Activated CD8-positive, alpha-beta memory T cell treated with anti-CD3 and anti-CD28 coated beads for 48 hours (primary cell): ENCODE measurements at regions not wholly inside any gene's neighbourhood (a gene's known extent, or its start where the extent isn't known, plus 50 kb on each side); places are given as distances from the start of the nearest gene placed in this dataset.

ENCODE experiments used
- DNase-seq, 3 experiments: peaks; one replicate each; pipeline ENCODE4 v3.0.0-alpha.2; 2020; ENCODE audit warnings: low read depth in 2 of 3, low spot score in 2 of 3

DNA sequence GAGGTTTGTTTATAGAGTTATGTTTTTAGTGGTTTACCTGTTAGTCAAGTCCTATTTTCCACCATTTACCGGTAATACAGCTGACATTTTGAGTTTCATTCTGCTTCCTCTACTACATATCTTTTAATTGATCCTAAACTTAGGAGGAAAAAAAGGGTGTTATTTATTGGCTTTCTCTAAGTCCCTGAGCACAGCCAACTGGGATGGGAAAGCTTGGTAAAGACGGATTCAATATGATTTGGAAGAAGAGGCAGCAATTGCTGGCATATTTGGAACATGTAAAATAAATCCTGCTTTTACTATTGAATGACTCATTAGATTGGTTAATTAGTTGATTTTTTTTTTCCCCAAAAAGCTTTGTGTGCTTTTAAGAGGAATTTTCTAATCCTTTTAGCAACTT, 475.7 kb downstream of the PRKD1 start:
- no peak for DNase-seq

DNA sequence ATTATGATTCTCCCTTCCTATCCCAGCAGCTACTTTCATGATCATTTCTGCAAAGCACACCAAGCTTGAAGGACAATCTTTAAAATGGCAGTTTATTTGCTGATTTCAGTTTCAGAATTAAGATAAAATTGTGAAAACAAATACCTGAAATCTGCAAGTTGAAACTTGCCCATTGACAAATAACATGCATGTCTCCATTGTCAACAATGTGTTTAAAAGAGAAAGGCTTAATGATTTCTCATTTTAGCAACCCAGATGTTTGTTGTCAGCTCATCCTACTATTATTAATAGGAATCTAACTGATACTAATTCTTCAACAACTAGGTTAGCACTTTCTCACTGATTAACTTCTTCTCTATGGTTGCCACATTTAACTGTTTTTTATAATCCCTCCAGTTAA, 474.6 kb downstream of the PRKD1 start:
- no peak for DNase-seq

DNA sequence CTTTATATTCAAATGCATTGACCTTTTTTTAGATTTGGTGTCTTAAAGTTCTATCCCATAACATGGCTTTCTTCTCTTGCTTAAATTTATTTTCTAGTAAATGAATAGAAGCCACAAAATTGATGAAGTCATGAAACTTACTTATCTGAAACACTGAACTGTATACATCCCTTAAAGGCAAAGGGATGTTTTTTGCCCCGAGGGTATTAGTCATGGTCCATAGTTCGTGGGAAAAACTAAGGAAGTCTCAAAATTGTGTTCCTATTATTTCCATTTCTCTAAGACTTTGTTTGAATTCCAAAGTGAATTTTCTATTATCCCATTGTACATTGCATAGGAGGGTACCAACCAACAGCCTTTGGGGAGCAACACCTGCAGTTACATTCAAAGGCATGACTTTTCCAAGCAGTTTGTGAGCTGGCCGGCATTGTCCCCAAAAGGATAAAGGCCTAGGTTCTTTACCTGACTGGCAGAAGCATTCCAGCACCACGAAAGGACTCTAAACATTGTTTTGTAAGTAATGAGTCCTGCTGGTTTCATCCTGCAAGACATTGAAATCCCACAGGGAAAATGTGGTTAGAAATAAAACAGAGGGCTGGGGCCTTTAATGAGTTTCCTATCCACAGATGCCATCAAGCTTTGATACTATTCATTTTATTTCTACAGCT, 473.5 kb downstream of the PRKD1 start:
- no peak for DNase-seq

DNA sequence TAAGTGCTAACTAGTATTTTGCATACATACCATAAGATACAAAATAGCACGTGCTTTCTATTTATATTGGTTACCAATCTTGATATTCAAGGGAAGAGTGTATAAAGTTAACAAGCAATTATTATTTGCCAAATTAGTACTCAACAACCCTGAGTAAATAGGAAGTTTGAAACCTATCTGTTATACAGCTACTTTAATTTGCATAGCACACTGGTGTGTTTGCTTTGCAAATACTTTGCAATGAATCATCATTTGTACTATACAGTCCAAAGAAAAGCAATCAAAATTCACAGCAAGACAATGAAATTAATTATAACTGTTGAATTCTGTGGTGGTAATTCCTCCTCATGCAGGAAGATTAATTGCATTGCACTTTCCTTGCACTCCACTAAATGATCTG, 469.1 kb downstream of the PRKD1 start:
- DNase-seq, result no peak

DNA sequence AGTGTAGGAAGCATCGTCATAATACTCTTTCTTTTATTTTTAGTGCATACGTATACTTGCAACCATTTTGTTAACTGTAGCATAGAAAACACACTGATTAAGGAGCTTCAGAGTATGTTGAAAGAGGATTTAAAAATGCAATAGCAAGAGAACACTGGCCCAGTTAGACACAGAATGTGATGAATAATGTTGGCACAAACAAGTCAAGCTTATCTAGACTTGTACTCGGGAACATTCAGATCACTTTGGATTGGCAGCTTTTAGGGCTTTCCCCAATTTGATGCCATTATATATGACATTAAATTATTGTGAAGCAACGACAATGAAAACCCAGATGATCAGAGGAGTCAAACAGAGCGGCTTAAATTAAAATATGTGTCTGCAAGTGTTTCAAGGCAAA, 468.1 kb downstream of the PRKD1 start:
- no peak for DNase-seq

DNA sequence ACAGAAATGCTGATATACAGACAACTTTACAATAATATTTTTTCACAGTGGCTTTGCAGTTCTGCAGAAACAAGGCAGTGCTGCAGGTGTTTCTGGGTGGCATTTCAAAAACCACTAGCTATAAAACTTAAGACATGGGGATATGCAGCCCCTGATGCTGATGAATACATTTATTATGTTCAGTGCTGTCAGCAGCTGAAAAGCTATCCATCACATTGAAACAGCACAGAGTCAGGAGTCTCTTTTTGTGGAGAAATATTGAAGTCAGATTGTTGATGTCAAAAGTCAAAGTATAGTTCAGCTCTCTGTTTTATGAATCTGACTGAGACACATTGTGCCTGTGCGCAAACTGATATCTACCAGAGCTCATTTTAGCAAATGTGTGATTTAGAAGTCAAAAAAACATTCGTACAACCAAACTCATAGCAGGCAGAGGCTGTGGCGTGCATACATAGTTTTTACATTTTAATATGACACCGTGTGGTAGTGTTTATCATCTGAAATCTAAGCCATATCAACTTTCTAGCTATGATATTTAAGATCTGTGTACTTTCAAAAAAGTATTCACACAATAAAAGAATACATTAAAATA, 467.6 kb downstream of the PRKD1 start:
- no peak for DNase-seq

DNA sequence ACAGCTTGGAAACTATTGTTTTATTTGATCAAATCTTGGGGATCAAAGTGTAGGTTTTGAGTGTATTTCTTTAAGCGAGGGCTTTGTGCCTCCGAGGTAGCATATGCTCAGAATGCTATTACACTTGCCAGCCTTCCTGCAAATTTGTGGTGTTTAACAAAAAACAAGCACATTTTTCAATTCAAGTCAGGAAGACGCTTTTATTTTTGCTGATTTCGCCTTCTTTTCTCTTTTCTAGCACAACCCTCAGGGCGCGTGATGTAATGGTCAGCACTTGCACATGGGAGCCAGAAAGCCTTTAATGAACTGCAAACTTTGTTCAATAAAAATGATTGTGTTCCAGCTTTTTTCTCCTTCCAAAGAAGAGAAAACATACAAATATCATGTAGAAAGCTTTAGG, 466.5 kb downstream of the PRKD1 start:
- no peak for DNase-seq

DNA sequence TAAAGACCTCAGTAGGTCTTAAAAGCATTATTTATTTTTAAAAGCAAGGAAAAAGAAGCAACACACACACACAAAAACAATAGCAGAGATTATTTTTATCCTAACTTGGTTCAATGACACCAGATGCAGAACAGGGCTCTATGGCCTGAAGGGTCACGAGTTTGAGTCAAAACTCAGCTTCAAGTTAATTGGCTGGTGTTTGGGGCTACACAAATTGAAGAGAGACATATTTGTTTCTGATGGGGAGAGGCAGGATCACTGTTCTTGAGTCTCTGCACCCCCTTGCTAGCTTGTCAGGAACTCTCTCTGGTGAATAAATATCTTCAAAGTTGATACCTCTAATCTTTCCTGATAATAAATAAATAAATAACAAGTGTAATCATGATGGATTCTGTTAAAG, 466.1 kb downstream of the PRKD1 start:
- DNase-seq, result no peak

DNA sequence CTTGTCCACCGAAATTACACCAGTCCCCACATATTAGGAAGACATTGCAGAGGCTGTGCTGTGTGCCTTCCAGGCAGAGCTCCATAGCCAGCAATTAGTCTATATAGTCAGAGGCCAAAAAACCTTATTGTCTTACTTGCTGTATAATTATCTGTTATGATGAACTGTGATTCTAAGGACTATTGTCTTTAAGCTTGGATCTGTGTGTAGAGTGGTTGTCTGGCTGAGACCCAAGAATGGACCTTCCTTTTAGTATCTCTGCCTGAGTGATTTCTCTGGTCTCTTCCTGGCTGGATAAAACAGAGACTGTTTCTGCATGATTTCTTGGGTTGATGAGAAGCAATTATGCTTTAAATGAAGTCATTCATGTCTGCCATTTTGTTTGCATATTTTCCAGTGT, 465.3 kb downstream of the PRKD1 start:
- no peak for DNase-seq

DNA sequence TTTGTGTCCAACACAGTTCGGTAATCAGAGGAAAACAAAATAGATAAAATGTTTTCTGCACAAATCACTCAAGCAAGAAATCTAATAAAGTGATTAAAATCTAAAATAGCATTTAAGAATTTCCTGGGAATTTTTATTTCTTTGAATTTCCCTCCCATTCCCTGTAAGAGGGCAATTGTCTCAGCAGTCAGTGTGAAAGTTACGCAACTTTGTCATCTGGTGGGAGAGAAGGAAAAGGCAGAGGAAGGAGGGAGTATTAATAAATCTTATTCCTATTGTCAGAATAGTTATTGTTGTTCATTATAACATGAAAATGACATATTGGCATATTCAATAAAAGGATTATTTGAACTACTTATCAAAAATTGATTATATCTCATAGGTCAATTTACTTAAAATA, 464.9 kb downstream of the PRKD1 start:
- DNase-seq, result no peak

DNA sequence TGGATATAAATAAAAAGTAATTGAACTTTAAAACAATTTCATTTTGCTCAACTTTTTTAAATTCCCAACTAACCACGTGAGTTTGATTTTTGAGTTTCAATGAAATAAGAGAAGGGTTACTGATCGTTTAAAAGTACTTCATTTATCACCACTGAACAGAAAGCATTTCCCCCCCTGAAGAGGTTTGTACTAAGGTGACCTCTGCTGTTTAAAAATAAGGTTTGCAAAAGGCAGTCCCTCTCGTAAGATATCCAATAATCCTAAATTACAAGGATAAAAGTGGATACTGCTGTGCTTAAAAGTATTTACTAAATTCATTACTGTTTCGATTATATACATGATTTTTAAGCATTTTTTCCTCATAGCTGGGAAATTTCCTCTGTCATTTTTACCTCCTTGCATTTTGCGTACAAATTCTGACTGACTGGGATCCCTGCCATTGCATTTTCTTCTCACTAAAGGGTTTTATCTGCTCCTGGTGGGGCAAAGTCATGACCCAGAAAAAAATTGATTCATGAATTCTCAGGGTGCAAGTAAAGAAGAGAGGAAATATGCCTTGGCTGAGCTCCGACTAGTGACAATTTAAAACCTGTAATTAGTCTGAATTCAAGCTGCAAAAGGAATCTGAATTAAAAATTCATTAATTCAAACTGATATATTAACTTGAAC, 463.8 kb downstream of the PRKD1 start:
- DNase-seq, result no peak

DNA sequence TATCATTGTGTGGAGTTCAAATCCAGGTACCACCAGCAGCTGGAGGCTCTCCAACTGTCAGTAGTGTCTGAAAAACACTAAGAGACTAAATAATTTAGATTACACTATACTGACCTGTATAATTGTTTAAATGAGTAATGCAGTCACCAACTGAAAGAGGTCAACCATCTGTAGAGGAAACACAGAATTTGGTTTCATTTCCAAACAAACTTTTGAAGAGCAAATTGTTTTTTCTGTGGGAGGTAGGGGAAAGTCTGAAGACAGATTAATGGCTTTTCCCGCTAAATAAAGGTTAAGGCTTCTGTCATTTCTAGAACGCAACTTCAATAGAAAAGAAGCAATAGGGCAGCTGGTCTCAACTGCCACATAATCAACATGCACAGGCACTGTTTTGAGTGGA, 462.6 kb downstream of the PRKD1 start:
- no peak for DNase-seq

DNA sequence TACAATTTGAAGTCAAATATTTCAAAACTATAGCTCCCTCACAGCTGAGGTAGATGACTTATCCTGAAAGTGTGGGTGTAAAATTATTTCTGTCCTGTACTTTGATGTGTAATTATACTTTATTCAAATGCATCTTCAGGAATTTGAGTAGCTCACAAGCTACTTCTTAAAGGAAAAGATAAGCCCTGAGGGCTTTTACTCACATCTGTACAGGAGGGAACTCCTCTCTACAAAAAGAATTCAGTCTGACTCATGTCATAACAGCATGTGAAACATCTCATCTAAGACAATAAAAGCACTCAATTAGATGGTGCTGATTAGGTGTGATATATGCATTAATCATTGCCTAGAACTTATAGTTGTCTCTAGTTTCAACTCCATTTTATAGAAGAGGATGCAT, 452.0 kb downstream of the PRKD1 start:
- DNase-seq, result no peak

DNA sequence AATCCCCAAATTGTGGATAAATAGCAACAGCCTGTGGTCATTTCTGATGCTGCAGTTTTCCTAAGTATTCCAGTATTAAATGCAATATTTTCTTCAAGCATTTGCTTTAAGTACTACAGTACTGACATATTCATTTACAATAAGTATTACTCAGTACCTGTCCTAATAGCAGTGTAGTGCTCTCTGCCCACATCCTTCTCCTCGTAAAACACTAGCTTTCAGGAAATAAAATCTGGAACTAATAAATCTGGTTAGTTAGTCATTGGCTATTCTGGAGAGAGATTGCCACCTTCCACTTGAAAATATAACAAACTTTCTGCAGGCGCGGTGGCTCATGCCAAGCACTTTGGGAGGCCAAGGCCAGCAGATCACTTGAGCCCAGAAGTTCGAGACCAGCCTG, 441.5 kb downstream of the PRKD1 start:
- no peak for DNase-seq

DNA sequence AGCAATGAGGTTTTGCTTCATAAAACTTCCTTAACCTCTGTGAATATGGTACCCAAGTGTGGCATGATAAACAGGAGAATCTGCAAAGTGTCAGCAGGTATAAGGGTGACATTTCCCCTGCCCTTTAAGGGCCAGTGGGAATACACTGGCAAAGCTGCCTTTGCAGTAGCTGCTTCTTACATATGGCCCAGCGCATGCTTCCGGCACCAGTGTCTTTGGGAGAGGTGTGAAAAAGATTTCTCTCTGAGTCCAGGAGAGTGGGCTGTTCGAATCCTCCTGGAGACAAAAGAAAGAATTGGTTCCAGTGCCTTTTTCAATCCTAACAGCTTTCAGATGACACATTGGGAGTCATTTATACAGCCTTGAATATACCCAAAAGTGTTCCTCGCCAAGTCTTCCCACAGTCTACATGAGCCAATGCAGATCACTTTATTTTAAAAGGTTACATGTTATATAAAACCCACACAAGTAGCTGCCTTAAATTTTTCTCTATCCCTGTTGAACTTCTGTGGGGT, 437.7 kb downstream of the PRKD1 start:
- DNase-seq, result no peak

DNA sequence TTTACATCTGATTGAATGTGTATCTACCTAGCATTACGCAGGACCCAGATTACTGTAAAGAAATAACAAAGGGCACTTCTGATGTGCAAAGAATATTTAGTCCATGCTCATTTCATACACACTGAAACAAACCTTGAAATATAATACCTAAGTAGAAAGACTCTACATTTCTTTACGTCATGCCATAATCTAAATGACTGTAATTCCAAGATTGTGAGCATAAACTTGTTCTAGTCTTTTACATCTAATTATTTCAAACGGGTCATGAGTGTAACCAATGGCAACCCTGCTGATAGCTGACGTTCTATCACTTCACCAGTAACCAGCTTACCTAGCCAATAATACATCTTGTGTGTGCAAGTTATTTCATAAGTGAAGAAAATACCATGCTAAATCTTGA, 433.8 kb downstream of the PRKD1 start:
- DNase-seq, result no peak

DNA sequence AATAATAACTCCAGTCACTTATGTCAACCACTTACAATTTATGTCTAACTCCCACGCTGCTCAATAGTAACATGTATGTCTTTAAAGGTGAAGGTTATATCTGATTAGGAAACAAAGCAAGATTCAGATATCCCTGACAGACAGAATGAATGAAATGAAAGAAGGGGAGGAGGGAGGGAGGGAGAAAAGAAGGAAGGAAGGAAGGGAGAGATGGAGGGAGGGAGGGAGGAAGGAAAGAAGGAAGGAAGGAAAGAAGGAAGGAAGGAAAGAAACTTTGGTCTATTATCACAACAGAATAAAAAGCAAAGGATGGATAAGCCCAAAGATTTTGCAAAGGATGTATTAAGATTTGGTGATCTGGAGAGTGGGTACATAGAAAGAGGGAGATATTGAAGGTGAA, 433.3 kb downstream of the PRKD1 start:
- no peak for DNase-seq

DNA sequence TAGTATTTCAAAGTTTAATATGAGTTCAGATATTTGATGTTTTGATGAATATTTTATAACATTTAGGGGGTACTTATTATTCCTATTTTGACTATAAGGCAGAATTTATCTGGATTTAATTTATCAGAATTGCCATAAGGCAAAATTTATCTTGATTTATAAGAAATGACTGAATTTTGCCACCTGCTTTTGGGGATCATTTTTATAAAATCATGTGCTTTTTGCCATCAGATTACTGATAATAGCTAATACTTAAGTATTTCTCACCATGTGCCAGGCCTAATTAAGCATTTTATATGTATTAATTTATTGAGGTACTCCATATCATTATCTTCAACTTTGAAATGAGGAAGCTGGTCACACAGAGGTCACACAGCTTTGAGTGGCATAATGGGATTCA, 423.7 kb downstream of the PRKD1 start:
- DNase-seq, result no peak

DNA sequence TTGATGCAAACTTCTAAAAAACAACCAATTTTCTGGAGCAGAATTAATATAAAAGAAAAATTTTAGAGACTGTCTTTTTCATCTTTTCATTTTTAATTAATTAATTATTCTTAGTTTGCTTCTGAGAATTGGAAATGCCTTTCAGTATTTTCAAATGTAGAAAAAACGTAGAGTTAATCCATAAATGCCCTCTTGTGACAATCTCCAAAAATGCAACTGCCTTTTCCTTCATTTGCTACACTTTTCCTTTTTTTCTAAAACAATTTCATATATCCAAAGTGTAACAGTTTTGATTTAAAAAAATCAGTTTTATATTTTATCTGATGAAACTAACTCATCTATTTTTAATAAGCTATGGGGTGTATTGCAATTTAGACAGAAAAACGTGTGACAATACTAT, 409.3 kb downstream of the PRKD1 start:
- DNase-seq, result no peak

DNA sequence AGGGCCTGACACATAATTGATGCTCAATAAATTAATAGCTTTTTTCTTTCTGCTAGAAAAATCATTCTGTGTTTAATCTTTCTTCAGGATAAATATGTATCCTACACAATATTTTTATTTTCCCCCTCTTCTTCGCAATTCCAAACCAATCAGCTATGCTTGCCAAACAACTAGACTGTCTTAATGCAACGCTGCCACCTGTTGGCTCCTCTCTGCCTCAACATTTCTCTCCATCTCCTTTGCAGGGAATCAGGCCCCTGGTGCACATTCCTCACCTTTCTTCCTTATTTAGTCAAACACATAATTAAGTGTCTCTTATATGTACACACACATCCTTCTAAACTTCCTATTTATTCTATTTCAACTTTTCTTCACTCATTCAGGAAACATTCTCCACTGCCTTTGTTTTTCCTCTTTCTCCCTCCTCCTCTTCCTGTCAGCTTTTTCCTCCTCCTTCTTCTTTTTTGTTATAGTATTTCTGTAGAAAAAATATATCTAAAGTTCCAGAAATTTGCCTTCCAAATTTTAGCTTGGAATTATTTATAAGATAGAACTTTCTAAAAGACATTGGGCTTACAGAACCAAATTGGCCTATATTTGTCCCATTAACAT, 406.0 kb downstream of the PRKD1 start:
- DNase-seq, result no peak
